T47D (cell line): ENCODE measurements at regions not wholly inside any gene's neighbourhood (a gene's known extent, or its start where the extent isn't known, plus 50 kb on each side); places are given as distances from the start of the nearest gene placed in this dataset.

Experiments
- DNase-seq, 2 experiments: peaks; one replicate each; pipeline versions ENCODE4 v3.0.0 to v3.0.0-alpha.2; 2011 to 2012; ENCODE audit warnings: low read depth in 1 of 2, low spot score in 1 of 2
- JUND ChIP-seq: IDR thresholded peaks from 2 replicates; pipeline ENCODE4 v1.6.1; 2012; ENCODE audit warnings: low read depth
- in situ Hi-C: cut with HindIII; loops from 2 replicates; pipeline ENCODE4 v1.10.0; 2016; ENCODE audit warnings: low sequenced_read_pairs, low pct_unique_long_range_greater_than_20kb

DNA sequence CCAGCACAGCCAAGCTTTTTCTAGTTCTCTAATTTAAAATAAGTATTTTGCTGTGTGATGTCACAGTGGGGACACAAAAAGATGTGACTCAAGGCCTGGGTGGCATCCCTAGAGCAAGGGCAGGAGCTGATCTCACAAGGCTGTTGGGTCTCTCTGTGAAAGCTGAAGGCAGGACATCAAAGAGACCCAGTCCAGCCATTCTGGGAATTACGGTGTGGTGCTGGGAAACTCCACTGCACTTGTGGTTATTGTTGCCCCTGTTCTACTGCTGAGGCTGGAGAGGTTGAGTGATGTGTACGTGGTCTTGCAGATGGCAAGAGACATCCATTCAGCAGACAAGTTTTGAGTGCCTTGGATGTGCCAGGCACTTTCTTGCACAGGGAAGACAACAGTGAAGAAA is 352.9 kb downstream of the CYRIA start:
- DNase-seq: no peak
- TF ChIP-seq JUND: no peak
- in situ Hi-C loops: no loop called here

DNA sequence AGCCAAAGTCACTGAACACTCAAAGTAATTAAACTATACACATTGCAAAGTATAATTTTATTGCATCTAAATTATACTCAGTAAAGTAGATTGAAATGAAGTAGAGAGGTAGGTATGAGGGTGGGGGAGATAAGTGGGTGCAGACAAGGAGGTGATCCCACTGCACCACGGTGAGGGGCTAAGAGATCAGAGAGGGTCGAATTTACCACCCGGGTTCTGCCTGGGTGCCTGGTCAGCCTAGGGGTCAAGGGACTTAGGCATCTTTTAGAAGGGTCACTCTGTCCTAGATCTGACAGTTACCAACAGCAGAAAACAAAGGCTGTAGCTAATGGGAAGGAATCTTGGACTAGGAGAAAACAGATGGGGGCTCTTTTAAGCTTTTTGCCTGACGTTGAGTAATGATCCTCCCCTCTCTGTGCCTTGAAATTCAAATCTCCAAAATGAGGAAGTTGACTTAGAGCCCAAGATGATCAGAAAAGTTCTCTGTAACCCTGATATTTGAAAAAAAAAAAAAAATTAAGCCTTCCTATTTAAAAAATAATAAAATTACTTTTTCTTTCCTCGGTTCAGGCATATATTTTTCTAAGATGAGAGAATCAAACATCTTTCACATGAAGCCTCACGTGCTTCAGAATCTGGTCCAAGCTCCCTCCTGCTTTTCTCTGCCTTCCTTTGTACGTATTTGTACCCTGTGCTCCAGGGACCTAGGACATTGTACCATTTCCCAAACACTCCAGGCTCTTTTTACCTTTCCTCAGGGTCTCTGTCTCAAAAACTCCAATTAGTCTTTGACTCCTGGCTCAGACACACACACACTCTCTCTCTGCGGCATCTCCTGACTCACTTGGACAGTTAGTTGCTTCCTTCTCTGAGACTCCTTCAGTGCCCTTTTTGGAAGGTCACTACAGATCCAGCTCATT is 353.9 kb downstream of the CYRIA start:
- TF ChIP-seq JUND: no peak
- in situ Hi-C loops: no loop called here
- no peak for DNase-seq

DNA sequence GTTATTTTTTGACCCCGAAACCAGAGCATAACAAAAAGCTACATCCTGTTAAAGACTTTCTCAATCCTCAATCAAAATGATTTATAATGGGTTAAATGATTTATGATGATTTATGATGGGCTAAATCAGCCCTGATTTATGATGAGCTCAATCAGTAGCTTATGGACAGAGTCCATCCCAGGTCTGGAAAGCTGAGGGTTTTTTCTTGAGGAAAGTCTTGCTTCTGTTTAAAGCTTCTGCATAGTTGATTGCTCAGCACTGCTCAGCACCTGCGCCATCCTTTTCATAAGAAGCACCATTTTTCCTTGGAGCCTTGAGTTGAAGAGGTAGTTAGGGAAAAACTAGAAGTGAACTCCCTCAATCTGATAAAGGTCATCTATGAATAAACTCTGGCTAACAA is 356.8 kb downstream of the CYRIA start:
- no peak for DNase-seq
- in situ Hi-C loops: no loop called here
- TF ChIP-seq JUND: no peak

DNA sequence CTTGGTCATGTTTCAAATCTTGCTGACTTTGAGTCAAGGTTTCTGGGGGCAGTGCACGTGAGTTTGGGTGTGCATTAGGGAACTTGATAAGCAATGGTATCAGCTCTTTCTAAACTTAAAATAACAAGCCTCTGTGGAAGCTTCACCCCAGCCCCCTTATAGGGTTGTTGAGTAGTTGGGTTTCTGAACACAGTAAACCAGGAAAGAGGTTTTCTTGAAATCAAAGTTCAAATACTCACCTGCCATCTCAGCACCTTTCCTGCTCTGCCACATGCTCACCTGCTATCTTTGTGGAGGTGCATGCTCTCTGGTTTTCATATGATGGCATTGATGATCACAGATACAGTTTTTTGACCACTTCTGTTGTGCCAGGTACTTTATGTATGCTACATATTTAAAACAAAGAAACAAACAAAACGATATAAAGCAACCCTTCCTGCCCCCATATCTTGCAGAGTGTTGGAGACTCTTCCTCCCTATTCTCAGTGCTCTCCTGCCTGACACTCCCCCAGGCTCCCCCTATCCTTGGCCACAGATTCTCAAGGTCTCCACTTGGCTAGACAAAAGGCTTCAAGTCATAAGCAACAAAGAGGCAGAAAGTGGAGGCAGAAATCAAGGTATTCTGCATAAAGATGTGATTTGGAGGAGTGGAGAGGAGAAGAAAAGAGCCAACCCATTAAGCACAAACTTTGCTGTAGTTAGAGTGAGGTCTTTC is 360.6 kb downstream of the CYRIA start:
- TF ChIP-seq JUND: no peak
- in situ Hi-C loops: no loop called here
- DNase-seq: no peak

DNA sequence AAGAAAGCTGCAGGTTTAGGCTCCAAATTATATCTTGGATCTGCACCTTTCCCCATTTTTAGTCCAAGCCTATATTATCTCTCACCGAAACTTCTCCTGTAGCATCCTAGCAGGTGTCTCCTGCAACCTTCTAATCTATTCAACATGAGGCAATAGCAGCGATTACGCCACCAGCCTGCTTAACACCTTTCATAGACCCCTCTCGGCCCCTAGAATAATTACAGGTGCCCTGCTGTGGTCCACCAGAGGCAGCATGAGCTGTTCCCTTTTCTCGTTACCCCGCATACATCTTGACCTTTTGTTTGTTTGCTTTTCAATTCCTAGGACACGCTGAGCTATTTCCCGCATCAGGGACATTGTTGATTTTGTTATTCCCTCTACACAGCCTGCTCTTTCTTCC is 361.9 kb downstream of the CYRIA start:
- no peak for DNase-seq
- no peak for TF ChIP-seq JUND
- in situ Hi-C loops: no loop called here

DNA sequence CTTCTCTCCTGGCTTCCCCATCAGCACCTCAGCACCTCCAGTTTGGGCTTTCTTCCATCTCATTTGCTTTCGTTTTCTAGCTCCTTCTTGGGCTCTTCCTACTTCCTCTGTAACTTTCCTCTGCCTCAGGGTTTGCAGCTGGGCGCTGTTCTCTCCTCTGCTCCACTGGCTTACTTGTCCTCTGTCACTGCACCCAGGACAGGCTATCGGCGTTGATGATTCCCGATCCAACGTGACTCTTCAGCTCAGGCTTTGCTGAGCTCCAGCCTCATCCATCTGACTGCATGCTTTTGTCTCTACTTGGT is 362.4 kb downstream of the CYRIA start:
- in situ Hi-C loops: no loop called here
- peak in 1 of 2 experiments; percentile 16 for DNase-seq
- no peak for TF ChIP-seq JUND

DNA sequence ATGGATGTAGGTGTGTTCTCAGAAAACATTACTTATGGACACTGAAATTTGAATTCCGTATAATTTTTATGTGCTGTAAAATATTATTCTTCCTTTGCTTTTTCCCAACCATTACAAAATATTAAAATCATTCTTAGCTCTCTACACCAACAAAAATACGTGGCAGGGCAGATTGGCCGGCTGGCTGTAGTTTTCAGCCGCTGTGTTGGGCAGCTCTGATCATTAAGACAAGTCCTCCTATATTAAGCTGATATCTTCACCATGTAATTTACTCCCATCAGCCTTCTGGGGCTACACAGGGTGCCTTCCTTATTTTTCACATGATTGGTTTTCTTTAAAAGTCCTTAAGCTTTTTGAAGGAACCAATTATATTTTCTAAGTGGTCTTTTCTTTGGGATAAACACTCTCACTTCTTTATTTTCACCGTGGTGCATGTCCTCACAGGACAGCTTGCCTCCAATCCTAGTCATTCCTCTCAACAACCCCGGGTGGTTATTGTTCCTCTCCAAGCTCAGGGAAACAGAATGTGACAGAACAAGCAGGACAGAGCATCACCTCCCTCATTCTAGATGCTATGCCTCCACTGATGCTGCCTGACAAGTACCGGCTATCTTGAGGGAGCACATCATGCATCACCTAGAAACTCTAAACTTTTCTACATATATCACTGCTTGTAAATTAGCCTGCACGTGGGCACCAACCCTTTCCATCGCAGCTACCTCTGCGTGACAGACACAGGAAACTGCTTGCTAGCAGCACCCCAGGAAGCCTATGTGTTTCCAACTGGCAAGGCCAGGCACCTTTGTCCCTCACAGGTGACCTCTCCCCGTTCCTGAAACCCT is 362.3 kb downstream of the MYCN start:
- TF ChIP-seq JUND: no peak
- in situ Hi-C loops: no loop called here
- DNase-seq: no peak

DNA sequence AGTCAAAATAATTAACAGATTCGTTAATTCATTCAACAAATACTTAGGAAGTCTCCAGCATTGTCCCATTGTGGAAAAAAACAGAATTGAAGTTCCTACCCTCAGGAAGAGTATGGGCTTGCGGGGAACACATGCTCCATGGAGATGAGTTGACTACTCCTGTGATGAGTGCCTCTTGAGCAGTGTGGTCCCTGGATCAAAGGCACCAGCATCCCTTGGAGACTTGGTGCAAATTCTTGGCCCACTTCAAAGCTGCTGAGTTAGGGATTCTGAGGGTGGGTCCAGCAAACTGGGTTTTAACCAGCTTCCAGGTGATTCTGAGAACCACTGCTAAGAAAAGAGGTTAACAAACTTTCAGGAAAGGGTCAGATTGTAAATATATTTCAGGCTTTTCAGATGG is 361.6 kb downstream of the MYCN start:
- DNase-seq: no peak
- no peak for TF ChIP-seq JUND
- in situ Hi-C loops: no loop called here

DNA sequence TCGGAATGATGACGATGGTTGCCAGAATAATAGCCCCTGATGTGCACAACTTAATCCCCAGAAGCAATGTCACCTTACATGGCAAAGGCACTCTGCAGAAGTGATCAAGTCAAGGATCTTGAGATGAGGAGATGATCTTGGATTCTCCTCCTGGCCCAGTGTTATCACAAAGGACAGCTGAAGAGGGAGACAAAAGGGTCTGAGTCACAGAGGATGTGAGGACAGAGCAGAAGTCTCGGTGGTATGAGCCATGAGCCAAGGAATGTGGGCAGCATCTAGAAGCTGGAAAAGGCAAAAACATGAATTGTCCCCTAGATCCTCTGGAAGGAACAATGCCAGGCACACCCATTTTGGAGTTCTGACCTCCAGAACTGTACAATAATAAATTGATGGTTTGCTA is 358.5 kb downstream of the MYCN start:
- DNase-seq: no peak
- in situ Hi-C loops: no loop called here
- no peak for TF ChIP-seq JUND

DNA sequence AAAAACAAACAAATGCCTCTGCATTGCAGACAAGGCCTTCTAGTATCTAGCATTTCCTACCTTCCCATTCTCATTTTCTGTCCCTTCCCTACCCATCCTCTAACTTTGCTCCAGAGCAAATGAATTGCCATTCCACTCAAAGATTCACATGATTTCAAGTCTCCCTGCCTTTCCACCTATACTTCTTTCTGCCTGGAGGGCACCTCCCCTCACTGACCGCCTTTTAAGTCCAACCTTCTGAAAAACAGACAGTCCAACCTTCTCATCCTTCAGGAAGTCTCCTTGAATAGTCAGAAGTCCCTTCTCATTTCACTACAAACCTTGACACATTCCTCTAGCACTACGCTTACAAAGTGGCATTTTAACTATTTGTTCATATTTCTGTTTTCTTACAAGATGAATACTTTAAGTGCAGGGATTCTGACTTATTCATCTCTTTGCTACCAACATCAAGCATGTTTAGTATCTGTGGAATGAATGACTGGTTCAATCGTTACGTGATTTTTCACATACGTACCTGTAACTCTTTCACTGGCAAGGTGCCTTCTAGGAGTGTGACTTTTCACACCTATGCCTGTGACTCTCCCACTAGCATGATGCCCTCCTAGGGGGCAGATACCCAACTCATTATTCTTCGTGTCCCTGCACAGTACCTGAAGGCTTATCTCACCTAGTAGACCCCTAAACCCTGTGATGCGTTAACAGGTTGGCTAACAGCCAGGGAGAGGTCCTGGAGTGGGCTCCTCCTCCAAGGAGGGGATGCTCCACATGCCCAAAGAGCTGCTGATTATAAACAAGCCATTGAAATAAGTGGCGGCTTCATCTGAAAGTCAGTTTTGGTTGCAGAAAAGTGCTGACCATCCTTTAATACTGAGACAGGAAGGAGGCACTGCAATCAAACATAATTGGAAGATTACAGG is 356.2 kb downstream of the MYCN start:
- no peak for DNase-seq
- in situ Hi-C loops: no loop called here
- TF ChIP-seq JUND: no peak

DNA sequence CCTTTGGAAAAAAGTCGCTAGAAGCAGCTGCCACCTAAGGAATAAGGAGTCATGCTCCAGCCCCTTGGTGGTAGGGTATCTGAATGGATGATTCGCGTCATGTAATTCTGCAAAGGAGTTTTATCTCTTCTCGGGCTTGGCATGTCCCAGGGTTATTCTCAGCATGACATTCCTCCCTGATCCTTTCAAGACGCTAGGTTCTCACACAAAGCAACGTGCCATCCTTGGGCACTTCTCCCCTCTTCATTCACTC is 355.6 kb downstream of the MYCN start:
- in situ Hi-C loops: no loop called here
- DNase-seq: no peak
- no peak for TF ChIP-seq JUND

DNA sequence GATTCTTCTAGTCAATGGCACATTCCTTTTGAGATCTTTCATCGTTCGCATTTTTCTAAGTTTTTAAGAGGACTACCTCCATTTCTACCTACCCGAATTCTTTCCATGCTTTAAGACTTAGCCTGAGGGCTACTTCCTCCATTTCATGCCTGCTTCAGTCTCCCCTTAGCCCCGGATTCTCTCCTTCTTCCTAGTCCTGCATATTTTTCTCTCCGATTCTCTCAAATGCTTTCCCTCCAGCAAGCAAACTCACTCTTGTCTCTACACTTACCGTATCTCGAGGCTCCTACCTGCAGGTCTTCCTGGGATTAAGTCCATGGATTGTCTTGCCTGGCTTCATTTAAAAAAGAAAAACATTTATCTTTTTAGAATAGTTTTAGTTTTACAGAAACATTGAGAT is 354.4 kb downstream of the MYCN start:
- no peak for DNase-seq
- in situ Hi-C loops: no loop called here
- TF ChIP-seq JUND: no peak
